H9 (cell line): ENCODE measurements at regions not wholly inside any gene's neighbourhood (a gene's known extent, or its start where the extent isn't known, plus 50 kb on each side); places are given as distances from the start of the nearest gene placed in this dataset.

Experiments used
- DNase-seq: peaks from one replicate; pipeline ENCODE4 v3.0.0-alpha.2; 2017
- H2AFZ ChIP-seq: one replicate; pipeline ENCODE4 v1.6.1; 2013; ENCODE audit warnings: mild to moderate bottlenecking, low read length, control low read depth, moderate library complexity
- H2AK5ac ChIP-seq: 2 replicates; pipeline ENCODE4 v1.6.1; 2013; ENCODE audit warnings: low read length, control low read depth, mixed read lengths; ENCODE audit not compliant: insufficient read length
- H2BK120ac ChIP-seq: one replicate; pipeline ENCODE4 v1.6.1; 2013; ENCODE audit warnings: low read depth, mild to moderate bottlenecking, low read length, control low read depth, inconsistent platforms; ENCODE audit not compliant: poor library complexity, severe bottlenecking
- H2BK12ac ChIP-seq: 2 replicates; pipeline ENCODE4 v1.6.1; 2013; ENCODE audit warnings: low read length, control low read depth, mixed read lengths, low read depth; ENCODE audit not compliant: insufficient read length
- H2BK15ac ChIP-seq: 2 replicates; pipeline ENCODE4 v1.6.1; 2013; ENCODE audit warnings: low read depth, low read length, control low read depth
- H2BK20ac ChIP-seq: one replicate; pipeline ENCODE4 v1.6.1; 2013; ENCODE audit warnings: low read depth, mild to moderate bottlenecking, low read length, control low read depth, inconsistent platforms; ENCODE audit not compliant: poor library complexity, severe bottlenecking
- H2BK5ac ChIP-seq: 2 replicates; pipeline ENCODE4 v1.6.1; 2013; ENCODE audit warnings: low read length, control low read depth, mixed read lengths; ENCODE audit not compliant: insufficient read length
- H3K14ac ChIP-seq: 2 replicates; pipeline ENCODE4 v1.6.1; 2013; ENCODE audit warnings: low read length, control low read depth; ENCODE audit not compliant: insufficient read depth
- H3K18ac ChIP-seq: 2 replicates; pipeline ENCODE4 v1.6.1; 2013; ENCODE audit warnings: low read depth, mild to moderate bottlenecking, mixed read lengths, low read length, control low read depth; ENCODE audit not compliant: insufficient read length
- H3K23ac ChIP-seq: 2 replicates; pipeline ENCODE4 v1.6.1; 2013; ENCODE audit warnings: low read length, control low read depth, mixed read lengths, low read depth; ENCODE audit not compliant: insufficient read length
- H3K23me2 ChIP-seq: 2 replicates; pipeline ENCODE4 v1.6.1; 2013; ENCODE audit warnings: low read depth, mild to moderate bottlenecking, mixed read lengths, low read length, control low read depth; ENCODE audit not compliant: insufficient read length, poor library complexity, severe bottlenecking
- H3K27ac ChIP-seq: 2 replicates; pipeline ENCODE4 v1.5.1; 2013; ENCODE audit warnings: low read length, control low read depth, mixed read lengths, low read depth; ENCODE audit not compliant: insufficient read length
- H3K27me3 ChIP-seq: 2 replicates; pipeline ENCODE4 v1.6.1; 2013; ENCODE audit warnings: low read length, control low read depth, inconsistent platforms; ENCODE audit not compliant: insufficient read depth
- H3K4ac ChIP-seq: 2 replicates; pipeline ENCODE4 v1.6.1; 2013; ENCODE audit warnings: low read depth, mild to moderate bottlenecking, control low read depth, inconsistent platforms, low read length, moderate library complexity
- H3K4me1 ChIP-seq: 2 replicates; pipeline ENCODE4 v1.6.1; 2013; ENCODE audit warnings: low read length, control low read depth, inconsistent platforms; ENCODE audit not compliant: insufficient read depth
- H3K4me2 ChIP-seq: 2 replicates; pipeline ENCODE4 v1.6.1; 2013; ENCODE audit warnings: low read length, control low read depth, mixed read lengths; ENCODE audit not compliant: insufficient read length, insufficient read depth
- H3K56ac ChIP-seq: 2 replicates; pipeline ENCODE4 v1.6.1; 2013; ENCODE audit warnings: low read depth, mild to moderate bottlenecking, mixed read lengths, low read length, control low read depth; ENCODE audit not compliant: insufficient read length
- H3K79me1 ChIP-seq: 2 replicates; pipeline ENCODE4 v1.6.1; 2013; ENCODE audit warnings: low read depth, mild to moderate bottlenecking, moderate library complexity, low read length, control low read depth, inconsistent platforms; ENCODE audit not compliant: insufficient read depth, poor library complexity, severe bottlenecking
- H3K79me2 ChIP-seq: 2 replicates; pipeline ENCODE4 v1.6.1; 2013; ENCODE audit warnings: low read length, control low read depth, inconsistent platforms; ENCODE audit not compliant: insufficient read depth
- H3K9ac ChIP-seq: 2 replicates; pipeline ENCODE4 v1.6.1; 2013; ENCODE audit warnings: low read length, control low read depth, mixed read lengths; ENCODE audit not compliant: insufficient read length; ENCODE audit errors: extremely low read depth
- H3K9me3 ChIP-seq: one replicate; pipeline ENCODE4 v1.6.1; 2013; ENCODE audit warnings: low read depth, low read length, inconsistent platforms; ENCODE audit not compliant: control insufficient read depth
- H3T11ph ChIP-seq: one replicate; pipeline ENCODE4 v1.6.1; 2013; ENCODE audit warnings: mild to moderate bottlenecking, low read length, control low read depth, inconsistent platforms
- H4K20me1 ChIP-seq: one replicate; pipeline ENCODE4 v1.6.1; 2013; ENCODE audit not compliant: control insufficient read depth, insufficient read length, insufficient read depth
- H4K5ac ChIP-seq: 2 replicates; pipeline ENCODE4 v1.6.1; 2013; ENCODE audit warnings: low read depth, mild to moderate bottlenecking, mixed read lengths, low read length, control low read depth; ENCODE audit not compliant: insufficient read length
- H4K8ac ChIP-seq: replicated peaks from 2 replicates; pipeline ENCODE4 v1.6.1; 2013; ENCODE audit warnings: low read length, control low read depth, mixed read lengths, low read depth; ENCODE audit not compliant: insufficient read length
- H4K91ac ChIP-seq: 2 replicates; pipeline ENCODE4 v1.6.1; 2013; ENCODE audit warnings: low read depth, mild to moderate bottlenecking, moderate library complexity, mixed read lengths, low read length, control low read depth; ENCODE audit not compliant: insufficient read length
- H3K27ac Mint-ChIP-seq, 3 experiments: 2 replicates in 2 of 3; 3 replicates in 1 of 3; pipeline ENCODE4 v1.8.0; 2020 to 2021; ENCODE audit warnings: mixed read lengths in 3 of 3, mild to moderate bottlenecking in 1 of 3, moderate library complexity in 1 of 3
- H3K27me3 Mint-ChIP-seq: 2 replicates; pipeline ENCODE4 v1.8.0; 2021; ENCODE audit warnings: low read depth, mild to moderate bottlenecking, moderate library complexity, mixed read lengths
- H3K36me3 Mint-ChIP-seq, 3 experiments: 2 replicates in 2 of 3; 3 replicates in 1 of 3; pipeline ENCODE4 v1.8.0; 2020 to 2021; ENCODE audit warnings: low read depth in 3 of 3, mixed read lengths in 3 of 3; ENCODE audit not compliant: insufficient read depth in 1 of 3
- H3K4me1 Mint-ChIP-seq, 2 experiments: 2 replicates each; pipeline ENCODE4 v1.8.0; 2020; ENCODE audit warnings: mixed read lengths in 2 of 2
- H3K4me3 Mint-ChIP-seq, 2 experiments: 2 replicates in 1 of 2; 3 replicates in 1 of 2; pipeline ENCODE4 v1.8.0; 2020 to 2021; ENCODE audit warnings: mild to moderate bottlenecking in 2 of 2, mixed read lengths in 2 of 2, moderate library complexity in 1 of 2
- H3K9me3 Mint-ChIP-seq, 2 experiments: 2 replicates in 1 of 2; 3 replicates in 1 of 2; pipeline ENCODE4 v1.8.0; 2020; ENCODE audit warnings: mild to moderate bottlenecking in 2 of 2, mixed read lengths in 2 of 2, moderate library complexity in 1 of 2
- WGBS: extraction: QIAGEN DNeasy Blood & Tissue Kit; methylation state at CpG from one replicate; pipeline ENCODE4 v1.1.7; 2013; ENCODE audit warnings: missing lambda C conversion rate, low lambda C conversion rate, mixed read lengths; ENCODE audit not compliant: insufficient read length; ENCODE audit errors: extremely low coverage; 5-methylcytosine and 5-hydroxymethylcytosine counted together
- TF ChIP-seq, protein P1 (sequence below): fragments of 200-600 bp; sonication (generic); conservative IDR thresholded peaks from 3 replicates; pipeline ENCODE4 v1.8.0; 2021; ENCODE audit warnings: antibody characterized with exemption, mild to moderate bottlenecking

DNA sequence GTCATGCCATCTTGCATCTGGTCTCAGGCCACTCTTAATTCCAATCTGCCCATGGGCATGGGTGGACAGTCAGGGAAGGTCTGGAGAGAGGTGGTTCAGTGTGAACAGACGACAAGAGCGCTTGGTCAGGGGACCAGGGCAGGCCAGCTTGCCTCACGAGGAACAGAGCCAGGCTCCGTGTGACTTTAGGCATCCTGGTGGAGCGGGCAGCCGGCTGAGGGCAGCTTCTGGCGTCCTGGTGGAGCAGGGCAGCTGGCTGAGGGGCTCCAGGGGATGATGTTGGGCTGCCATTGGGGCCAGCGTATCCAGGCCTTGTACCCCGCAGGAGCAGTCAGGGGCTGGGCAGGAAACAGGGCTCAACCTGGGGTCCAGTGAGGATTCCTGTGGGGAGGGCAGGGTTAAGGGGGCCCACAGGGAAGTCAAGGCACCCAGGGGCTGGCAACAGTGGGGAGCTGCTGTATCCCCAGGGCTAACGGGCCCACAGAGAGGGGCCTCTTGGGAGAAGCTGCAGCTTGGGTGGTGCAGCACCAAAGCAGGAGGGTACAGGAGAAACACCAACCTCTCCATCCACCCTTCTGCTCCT lies 197.9 kb upstream of the TWIST2 start:
- Histone ChIP-seq H2BK5ac (no peak overlapping the region), H3K4me2 (no peak overlapping the region), H2BK15ac (no peak overlapping the region), H4K5ac (no peak overlapping the region), H3K14ac (no peak overlapping the region), H3K23ac (no peak overlapping the region), H3K4me1 (no peaks in the 10 kb centered on the region), H4K91ac (no peak overlapping the region), H3K23me2 (no peaks in the 10 kb centered on the region), H3K27me3 (no peaks in the 10 kb centered on the region), H3K79me1 (no peaks in the 10 kb centered on the region), H4K8ac (no peak overlapping the region), H3K4ac (no peak overlapping the region), H3K18ac (no peak overlapping the region), H2AK5ac (no peak overlapping the region), H2BK120ac (no peak overlapping the region), H3K27ac (no peak overlapping the region), H3K9ac (no peak overlapping the region), H3K56ac (no peak overlapping the region), H2BK12ac (no peak overlapping the region), H2BK20ac (no peak overlapping the region), H2AFZ (no peak overlapping the region), H3T11ph (no peak overlapping the region), H3K79me2 (no peaks in the 10 kb centered on the region), H3K9me3 (no peaks in the 10 kb centered on the region), H4K20me1 (no peaks in the 10 kb centered on the region)
- DNase-seq, result no peak
- Mint-ChIP-seq H3K4me3 (no peak overlapping the region), H3K27ac (no peak overlapping the region), H3K9me3 (peaks cover 6 to 11% of the 10 kb centered on the region in 2 experiments; a peak in 3 of 5 replicates), H3K36me3 (no peaks in the 10 kb centered on the region; a peak in 2 of 7 replicates), H3K4me1 (peaks cover 4 to 5% of the 10 kb centered on the region in 2 experiments; a peak in 1 of 4 replicates), H3K27me3 (peaks cover 31% of the 10 kb centered on the region)
- no CpG with 5 or more reads among the region's 10 CpGs for WGBS
- TF ChIP-seq, protein P1, sequence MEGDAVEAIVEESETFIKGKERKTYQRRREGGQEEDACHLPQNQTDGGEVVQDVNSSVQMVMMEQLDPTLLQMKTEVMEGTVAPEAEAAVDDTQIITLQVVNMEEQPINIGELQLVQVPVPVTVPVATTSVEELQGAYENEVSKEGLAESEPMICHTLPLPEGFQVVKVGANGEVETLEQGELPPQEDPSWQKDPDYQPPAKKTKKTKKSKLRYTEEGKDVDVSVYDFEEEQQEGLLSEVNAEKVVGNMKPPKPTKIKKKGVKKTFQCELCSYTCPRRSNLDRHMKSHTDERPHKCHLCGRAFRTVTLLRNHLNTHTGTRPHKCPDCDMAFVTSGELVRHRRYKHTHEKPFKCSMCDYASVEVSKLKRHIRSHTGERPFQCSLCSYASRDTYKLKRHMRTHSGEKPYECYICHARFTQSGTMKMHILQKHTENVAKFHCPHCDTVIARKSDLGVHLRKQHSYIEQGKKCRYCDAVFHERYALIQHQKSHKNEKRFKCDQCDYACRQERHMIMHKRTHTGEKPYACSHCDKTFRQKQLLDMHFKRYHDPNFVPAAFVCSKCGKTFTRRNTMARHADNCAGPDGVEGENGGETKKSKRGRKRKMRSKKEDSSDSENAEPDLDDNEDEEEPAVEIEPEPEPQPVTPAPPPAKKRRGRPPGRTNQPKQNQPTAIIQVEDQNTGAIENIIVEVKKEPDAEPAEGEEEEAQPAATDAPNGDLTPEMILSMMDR, result no peak
